ENCODE measurements at regions not wholly inside any gene's neighbourhood (a gene's known extent, or its start where the extent isn't known, plus 50 kb on each side); places are given as distances from the start of the nearest gene placed in this dataset.

DNA sequence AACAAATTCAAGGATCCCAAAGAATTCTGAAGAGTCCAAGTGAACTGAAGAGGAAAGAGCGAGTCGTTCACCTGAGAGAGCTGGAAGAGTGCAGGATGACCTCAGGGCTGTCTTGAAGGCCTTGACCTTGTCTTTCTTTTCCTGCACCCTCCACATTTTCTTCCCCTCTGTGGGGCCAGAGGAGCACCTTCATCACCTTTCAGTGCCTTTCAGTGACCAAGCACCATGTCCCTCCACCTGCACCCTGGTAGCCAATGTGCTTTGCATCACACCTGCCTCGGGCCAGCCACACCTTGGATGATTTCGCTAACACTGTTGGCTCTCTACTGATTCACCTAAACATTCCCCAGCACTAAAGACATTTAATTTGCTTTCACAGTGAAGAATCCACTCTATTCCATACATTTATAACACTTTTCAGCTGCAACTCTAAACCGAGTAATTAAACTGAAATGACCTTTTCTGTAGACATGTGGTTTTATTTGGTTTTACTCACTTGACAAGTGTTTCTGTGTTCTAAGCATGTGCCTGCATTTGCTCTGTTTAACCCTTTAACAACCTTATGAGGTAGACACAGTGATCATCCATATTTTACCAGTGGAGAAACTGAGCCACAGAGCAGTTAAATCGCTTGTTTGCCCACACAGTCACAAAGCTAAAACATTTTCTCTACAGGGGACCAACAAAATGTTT, 121.3 kb upstream of the CST7 start:
- Histone ChIP-seq H3K27ac (ENCODE audit: low read length) (no peak overlapping the region), H3K9me3 (ENCODE audit: control insufficient read depth, insufficient read depth, low read depth, low read length) (no peaks in the 10 kb centered on the region), H3K4me1 (ENCODE audit: control insufficient read depth, insufficient read depth, low read length) (no peaks in the 10 kb centered on the region), H3K27me3 (ENCODE audit: control insufficient read depth, insufficient read depth, low read length) (peaks cover 5% of the 10 kb centered on the region), H3K4me3 (ENCODE audit: low read depth in 2 of 2, low read length in 2 of 2) (no peak overlapping the region), H3K36me3 (ENCODE audit: control insufficient read depth, insufficient read depth, low read length) (no peaks in the 10 kb centered on the region)
- in situ Hi-C loops (cut with HindIII; ENCODE audit: low pct_unique_long_range_greater_than_20kb, low sequenced_read_pairs), result no loop called here
- ChIA-PET POLR2A (no interaction called here), CTCF (no interaction called here)
- ATAC-seq, result no peak
- DNase-seq (ENCODE audit: low read depth, low spot score), result no peak
- no TSS peak for BruUV-seq (replicated peaks)
- intact Hi-C loops (cut with micrococcal nuclease; ENCODE audit: unreplicated experiment), result no loop called here
- TF ChIP-seq POLR2AphosphoS5 (IDR thresholded peaks at IDR 0.05; ENCODE audit: low read depth, low read length), result no peak
- TF ChIP-seq, protein P1, sequence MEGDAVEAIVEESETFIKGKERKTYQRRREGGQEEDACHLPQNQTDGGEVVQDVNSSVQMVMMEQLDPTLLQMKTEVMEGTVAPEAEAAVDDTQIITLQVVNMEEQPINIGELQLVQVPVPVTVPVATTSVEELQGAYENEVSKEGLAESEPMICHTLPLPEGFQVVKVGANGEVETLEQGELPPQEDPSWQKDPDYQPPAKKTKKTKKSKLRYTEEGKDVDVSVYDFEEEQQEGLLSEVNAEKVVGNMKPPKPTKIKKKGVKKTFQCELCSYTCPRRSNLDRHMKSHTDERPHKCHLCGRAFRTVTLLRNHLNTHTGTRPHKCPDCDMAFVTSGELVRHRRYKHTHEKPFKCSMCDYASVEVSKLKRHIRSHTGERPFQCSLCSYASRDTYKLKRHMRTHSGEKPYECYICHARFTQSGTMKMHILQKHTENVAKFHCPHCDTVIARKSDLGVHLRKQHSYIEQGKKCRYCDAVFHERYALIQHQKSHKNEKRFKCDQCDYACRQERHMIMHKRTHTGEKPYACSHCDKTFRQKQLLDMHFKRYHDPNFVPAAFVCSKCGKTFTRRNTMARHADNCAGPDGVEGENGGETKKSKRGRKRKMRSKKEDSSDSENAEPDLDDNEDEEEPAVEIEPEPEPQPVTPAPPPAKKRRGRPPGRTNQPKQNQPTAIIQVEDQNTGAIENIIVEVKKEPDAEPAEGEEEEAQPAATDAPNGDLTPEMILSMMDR (IDR thresholded peaks at IDR 0.05), result no peak
- TF ChIP-seq, protein P2, sequence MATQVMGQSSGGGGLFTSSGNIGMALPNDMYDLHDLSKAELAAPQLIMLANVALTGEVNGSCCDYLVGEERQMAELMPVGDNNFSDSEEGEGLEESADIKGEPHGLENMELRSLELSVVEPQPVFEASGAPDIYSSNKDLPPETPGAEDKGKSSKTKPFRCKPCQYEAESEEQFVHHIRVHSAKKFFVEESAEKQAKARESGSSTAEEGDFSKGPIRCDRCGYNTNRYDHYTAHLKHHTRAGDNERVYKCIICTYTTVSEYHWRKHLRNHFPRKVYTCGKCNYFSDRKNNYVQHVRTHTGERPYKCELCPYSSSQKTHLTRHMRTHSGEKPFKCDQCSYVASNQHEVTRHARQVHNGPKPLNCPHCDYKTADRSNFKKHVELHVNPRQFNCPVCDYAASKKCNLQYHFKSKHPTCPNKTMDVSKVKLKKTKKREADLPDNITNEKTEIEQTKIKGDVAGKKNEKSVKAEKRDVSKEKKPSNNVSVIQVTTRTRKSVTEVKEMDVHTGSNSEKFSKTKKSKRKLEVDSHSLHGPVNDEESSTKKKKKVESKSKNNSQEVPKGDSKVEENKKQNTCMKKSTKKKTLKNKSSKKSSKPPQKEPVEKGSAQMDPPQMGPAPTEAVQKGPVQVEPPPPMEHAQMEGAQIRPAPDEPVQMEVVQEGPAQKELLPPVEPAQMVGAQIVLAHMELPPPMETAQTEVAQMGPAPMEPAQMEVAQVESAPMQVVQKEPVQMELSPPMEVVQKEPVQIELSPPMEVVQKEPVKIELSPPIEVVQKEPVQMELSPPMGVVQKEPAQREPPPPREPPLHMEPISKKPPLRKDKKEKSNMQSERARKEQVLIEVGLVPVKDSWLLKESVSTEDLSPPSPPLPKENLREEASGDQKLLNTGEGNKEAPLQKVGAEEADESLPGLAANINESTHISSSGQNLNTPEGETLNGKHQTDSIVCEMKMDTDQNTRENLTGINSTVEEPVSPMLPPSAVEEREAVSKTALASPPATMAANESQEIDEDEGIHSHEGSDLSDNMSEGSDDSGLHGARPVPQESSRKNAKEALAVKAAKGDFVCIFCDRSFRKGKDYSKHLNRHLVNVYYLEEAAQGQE (IDR thresholded peaks at IDR 0.05; ENCODE audit: insufficient read depth in 1 of 2, low read depth in 2 of 2, low read length in 1 of 2), result no peak
- no peak for TF ChIP-seq TCF7L2 (IDR thresholded peaks at IDR 0.05; ENCODE audit: low read depth, low read length)
- TF ChIP-seq SIN3A (IDR thresholded peaks at IDR 0.05; ENCODE audit: borderline replicate concordance, insufficient read depth, low read depth, low read length), result no peak

DNA sequence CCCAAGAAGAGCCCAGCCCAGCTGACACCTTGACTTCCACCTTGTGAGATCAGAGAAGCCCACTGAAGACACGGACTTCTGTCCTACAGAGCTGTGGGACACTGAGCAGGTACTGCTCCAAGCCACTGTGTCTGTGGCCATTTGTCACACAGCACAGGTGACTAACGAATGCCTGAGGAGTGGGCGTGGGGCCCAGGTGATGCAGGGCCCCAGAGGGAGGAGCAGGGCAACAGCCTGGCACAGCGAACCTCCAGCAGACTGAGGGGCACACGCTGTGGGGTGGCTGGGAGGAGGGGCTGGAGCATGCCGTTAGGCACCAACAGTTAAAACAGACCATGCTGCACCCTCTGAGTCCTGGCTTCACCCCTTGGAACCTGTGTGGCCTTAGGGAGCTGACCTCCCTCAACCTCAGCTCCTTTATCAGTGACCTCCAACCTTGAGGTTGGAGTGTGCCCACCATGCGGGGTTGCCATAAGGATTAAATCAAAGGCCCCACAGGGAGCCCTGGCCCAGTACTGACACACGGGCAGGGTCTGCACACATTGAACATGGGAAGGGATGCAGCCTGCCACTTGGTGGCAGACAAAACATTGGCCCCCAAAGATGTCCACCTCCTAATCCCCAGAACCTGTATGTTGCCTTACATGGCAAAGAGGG, 119.9 kb upstream of the CST7 start:
- intact Hi-C loops (cut with micrococcal nuclease; ENCODE audit: unreplicated experiment), result no loop called here
- H3K4me1 ChIP-seq (ENCODE audit: control insufficient read depth, insufficient read depth, low read length), result no peaks in the 10 kb centered on the region
- no peak overlapping the region for H3K27ac ChIP-seq (ENCODE audit: low read length)
- 0 out of 2 replicates have a peak, but pooled peaks cover 2% of the 10 kb centered on the region for H3K27me3 ChIP-seq (ENCODE audit: control insufficient read depth, insufficient read depth, low read length)
- ATAC-seq (no peak), DNase-seq (ENCODE audit: low read depth, low spot score) (no peak)
- H3K36me3 ChIP-seq (ENCODE audit: control insufficient read depth, insufficient read depth, low read length), result no peaks in the 10 kb centered on the region
- H3K4me3 ChIP-seq (ENCODE audit: low read depth in 2 of 2, low read length in 2 of 2), result no peak overlapping the region
- ChIA-PET POLR2A (no interaction called here), CTCF (no interaction called here)
- no TSS peak for BruUV-seq (replicated peaks)
- in situ Hi-C loops (cut with HindIII; ENCODE audit: low pct_unique_long_range_greater_than_20kb, low sequenced_read_pairs), result no loop called here
- no peaks in the 10 kb centered on the region for H3K9me3 ChIP-seq (ENCODE audit: control insufficient read depth, insufficient read depth, low read depth, low read length)
- TF ChIP-seq, protein P2 (IDR thresholded peaks at IDR 0.05; ENCODE audit: insufficient read depth in 1 of 2, low read depth in 2 of 2, low read length in 1 of 2), result no peak
- TF ChIP-seq TCF7L2 (IDR thresholded peaks at IDR 0.05; ENCODE audit: low read depth, low read length), result no peak
- TF ChIP-seq POLR2AphosphoS5 (IDR thresholded peaks at IDR 0.05; ENCODE audit: low read depth, low read length), result no peak
- TF ChIP-seq, protein P1 (IDR thresholded peaks at IDR 0.05), result no peak
- no peak for TF ChIP-seq SIN3A (IDR thresholded peaks at IDR 0.05; ENCODE audit: borderline replicate concordance, insufficient read depth, low read depth, low read length)
